ENCODE measurements at regions not wholly inside any gene's neighbourhood (a gene's known extent, or its start where the extent isn't known, plus 50 kb on each side); places are given as distances from the start of the nearest gene placed in this dataset.

DNA sequence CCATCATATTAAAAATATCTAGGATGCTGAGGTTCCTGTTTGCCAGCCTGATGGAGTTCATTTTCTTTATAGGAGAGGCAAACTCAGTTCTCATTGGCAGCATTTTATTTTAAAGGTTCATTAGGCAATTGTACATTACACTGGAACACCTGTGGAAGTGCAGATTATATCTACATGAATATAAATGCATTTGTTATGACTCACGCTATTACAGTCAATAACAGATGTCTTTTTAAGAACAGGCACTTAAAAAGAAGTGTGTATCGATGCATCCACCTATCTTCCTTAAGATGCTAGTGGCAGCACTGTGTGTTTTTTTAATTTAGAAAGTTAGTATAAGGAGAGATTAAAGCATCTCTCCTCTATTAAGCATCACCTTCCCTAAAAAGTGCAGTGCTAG lies 276.5 kb downstream of the PRDM2 start:
- no peak for DNase-seq

GRCh38 chr1:13981142-13981541 lies 281.2 kb downstream of the PRDM2 start:
- DNase-seq: no peak

- DNase-seq: no peak
Measured at GRCh38 chr1:13983393-13983792, 283.4 kb downstream of the PRDM2 start.

DNA sequence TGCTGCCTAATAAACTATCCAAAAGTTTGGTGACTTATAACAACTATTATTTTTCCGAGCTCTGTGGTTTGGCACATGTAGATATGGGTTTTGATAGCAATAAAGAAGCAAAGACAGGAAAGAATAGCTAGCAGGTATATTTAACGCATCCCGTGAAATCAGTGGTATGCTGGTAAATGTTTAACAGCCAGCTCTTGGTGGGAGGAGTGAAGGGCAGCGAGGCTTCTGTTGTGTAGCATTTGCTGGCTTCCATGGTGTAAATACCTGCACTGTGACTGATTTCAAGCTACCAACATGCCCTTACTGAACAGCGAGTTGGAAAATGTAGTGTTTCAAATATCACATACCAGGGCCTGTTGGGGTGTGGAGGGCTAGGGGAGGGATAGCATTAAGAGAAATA lies 291.0 kb downstream of the PRDM2 start:
- no peak for DNase-seq

- DNase-seq: no peak
Measured at GRCh38 chr1:13992489-13993285, 292.7 kb downstream of the PRDM2 start.

DNA sequence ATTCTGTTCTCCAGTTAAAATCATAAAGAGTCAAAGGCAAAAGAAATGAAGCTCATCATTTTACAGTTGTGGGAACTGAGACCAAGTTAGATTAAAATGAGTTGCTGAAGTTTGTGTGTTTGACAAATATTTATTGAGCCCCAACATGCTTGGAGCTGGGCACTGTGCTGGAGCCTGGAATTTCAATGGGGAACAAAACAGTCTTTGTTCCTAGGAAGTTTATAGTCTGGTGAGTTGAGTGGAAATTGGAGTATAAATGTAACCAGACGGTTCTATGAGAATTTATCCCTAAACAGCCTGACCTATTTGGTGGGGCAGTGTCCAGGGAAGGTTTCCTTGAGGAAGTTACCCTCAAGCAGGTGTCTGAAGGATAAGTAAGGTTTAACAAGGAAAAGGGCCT lies 294.4 kb downstream of the PRDM2 start:
- DNase-seq: no peak

DNA sequence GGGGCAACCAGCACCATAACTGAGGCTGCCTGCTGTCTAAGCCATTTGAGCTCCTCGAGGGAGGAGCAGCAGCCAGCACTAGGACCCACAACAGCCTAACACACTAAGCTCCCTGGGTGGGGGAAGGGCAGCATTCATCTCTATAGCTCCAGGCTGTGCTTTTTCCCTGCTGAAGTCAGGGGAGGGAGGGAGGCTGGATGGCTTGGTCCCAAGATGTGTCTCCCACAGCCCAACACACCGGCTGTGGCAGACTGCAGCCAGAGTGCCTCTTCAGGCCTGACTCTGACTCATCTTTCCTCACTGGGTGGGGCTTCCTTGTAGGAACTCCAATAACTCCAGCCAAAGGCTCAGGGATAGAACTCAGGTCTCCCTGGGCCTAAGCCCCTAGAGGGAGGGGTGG lies 296.3 kb downstream of the PRDM2 start:
- DNase-seq: no peak

DNA sequence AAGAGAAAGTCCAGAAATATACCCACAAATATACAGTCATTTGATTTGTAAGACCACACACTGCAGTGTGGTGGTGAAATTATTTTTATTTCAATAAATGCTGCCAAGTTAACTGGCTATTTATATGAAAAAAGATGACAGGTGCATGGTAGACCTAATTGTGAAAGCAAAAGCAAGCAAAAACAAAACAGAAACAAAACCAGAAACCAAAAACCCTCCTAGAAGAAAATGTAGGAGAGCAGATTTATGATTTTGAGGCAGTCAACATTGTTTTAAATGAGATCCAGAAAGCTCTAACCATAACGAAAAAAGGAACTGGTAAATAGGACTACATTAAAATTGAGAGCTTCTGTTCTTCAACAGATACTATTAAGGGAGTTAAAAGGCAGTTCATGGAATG lies 303.6 kb downstream of the PRDM2 start:
- DNase-seq: no peak

- DNase-seq: no peak
Measured at GRCh38 chr1:14009582-14009981, 309.6 kb downstream of the PRDM2 start.

DNA sequence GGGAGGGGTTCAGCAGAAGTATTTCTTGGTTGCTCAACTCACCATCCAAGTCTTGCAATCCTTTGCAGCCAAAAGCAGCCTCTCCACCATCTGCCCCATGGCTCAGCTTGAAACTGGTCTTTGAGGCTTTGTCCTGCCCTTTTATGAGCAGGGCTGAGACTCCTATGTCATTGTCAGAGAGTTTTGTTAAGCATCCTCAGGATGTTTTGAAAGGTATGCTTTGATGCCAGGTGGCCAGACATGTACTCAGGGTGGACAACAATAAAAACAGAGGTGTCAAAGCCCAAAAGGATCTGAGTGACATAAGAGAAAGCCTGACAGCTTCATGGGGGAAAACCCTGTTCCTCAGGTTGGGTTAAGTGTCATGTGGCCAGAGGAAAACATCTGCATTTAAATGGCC lies 310.5 kb downstream of the PRDM2 start:
- no peak for DNase-seq

GRCh38 chr1:14011132-14011531 lies 311.1 kb downstream of the PRDM2 start:
- no peak for DNase-seq

GRCh38 chr1:14011888-14012287 lies 311.9 kb downstream of the PRDM2 start:
- no peak for DNase-seq

DNA sequence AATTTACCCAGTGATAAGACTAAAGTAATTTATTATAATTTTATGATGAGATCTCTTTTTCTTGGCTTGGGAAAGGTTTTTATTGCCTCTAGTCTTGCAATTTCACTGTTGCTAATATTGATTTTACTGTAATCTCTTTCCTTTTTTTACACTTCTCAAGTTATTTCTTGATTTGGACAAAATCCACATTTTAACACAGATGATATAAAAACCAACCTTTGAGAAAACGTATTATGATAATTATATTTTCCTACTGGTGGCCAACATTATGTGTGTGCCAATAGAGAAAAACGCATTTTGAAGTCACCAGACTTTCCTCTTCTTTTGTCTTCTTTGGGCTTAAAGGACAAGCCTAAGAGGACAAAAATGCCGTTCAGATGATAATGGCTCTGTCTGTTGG lies 314.9 kb downstream of the PRDM2 start:
- no peak for DNase-seq

- no peak for DNase-seq
Measured at GRCh38 chr1:14015917-14016316, 315.9 kb downstream of the PRDM2 start.

DNA sequence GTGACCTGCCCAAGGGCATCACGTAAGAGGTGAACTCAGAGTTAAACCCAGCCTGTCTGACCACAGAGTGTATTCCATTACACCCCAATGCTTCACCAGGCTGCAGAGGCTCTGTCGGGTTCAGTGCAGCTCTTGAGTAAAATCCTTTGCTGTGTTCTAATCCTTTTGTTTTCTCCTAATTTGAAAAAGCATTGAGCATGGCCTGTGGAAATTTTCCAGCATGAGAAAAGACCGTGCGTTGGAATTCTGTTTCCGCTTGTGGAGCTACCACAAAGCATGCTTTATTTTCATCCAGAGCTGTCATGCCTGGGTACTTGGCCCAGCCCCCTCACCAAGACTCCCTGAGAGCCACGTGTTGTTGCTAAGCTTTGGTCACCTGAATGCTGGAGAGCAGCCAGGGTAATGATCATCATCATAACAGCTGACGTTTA lies 317.6 kb downstream of the PRDM2 start:
- DNase-seq: peak; percentile 23

- DNase-seq: no peak
Measured at GRCh38 chr1:14019461-14019860, 319.5 kb downstream of the PRDM2 start.

DNA sequence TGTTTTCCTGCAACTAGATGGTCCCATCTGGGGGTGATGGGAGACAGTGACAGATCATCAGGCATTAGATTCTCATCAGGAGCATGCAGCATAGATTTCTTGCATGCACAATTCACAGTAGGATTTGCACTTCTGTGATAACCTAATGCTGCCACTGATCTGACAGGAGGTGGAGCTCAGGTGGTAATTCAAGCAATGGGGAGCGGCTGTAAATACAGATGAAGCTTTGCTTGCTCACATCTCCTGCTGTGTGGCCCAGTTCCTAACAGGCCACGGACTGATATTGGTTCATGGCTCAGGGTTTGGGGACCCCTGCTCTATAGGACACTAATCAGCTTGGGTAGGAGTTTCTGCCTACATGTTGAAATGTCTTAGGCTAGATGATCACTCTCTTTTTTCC lies 320.0 kb downstream of the PRDM2 start:
- DNase-seq: no peak

DNA sequence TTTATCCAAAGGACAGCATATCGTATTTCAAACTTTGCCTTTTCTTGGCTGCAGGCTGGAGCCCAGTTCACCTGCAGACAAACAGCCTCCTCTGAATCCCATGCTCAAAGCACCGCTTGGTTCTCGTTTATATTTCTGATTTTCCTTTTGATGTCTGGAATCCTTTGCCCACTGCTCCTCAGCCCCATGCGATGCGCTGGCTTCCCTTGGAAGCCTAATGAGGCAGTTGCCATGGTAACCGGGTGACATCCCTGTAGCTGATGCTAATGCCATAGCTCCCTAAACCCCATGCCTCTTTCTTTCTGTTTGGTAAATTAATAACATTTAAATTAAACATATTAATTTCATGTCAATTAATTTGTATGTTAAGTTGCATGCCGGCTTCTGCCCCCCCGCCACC lies 327.1 kb downstream of the PRDM2 start:
- DNase-seq: peak; percentile 71

- DNase-seq: no peak
Measured at GRCh38 chr1:14031461-14031860, 331.5 kb downstream of the PRDM2 start.

DNA sequence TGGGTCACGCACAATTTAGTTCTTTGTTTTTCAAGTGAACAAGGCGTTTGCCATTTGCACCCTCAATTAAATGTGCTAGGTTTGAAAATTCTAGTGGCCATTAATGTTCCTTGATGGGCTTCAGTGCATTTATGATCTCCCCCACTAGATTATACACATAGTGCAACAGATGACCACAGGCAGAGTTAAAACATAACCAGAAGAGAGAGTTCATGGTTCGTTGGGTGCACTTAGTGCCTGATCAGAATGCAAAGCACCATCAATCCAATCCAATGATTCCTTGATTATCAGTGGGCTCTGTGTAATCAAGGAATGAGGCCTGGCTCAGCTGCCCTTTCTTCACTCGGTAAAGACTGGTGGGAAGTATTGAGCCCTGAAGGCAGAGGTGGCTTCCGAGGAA lies 334.5 kb downstream of the PRDM2 start:
- no peak for DNase-seq

DNA sequence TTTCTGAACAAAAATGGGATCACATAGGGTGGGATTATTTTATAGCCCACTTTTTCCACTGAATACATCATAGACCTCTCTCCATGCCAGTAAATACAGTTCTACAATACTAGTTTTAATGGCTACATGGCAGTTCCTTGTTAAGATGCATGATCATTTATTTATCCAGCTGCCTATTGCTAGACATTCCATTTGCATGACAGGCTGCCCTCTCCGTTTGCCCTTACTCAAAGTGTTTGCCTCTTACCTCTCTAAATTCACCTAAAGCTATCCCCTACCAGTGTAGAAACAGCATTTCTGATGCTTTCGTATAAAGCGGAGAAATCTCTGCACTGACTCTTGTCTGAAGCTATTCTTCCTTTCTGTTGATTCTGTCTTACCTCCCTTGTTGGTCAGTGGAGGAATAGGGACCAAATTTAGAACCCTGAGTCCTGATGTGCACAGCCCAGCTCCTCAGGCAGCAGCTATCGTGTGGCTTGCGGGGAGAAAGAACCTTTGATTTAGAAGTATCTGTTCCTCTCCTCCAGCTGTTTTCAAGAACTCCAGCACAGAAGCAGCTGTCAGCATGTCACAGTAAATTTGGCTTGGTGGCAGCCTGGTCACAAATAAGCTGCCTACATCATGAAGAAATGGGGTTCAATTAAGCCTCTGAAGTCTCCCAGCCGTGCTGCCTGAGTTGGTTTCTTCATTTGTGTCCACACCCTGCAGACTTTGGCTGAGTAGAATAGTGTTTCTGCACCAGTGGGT lies 337.3 kb downstream of the PRDM2 start:
- no peak for DNase-seq

DNA sequence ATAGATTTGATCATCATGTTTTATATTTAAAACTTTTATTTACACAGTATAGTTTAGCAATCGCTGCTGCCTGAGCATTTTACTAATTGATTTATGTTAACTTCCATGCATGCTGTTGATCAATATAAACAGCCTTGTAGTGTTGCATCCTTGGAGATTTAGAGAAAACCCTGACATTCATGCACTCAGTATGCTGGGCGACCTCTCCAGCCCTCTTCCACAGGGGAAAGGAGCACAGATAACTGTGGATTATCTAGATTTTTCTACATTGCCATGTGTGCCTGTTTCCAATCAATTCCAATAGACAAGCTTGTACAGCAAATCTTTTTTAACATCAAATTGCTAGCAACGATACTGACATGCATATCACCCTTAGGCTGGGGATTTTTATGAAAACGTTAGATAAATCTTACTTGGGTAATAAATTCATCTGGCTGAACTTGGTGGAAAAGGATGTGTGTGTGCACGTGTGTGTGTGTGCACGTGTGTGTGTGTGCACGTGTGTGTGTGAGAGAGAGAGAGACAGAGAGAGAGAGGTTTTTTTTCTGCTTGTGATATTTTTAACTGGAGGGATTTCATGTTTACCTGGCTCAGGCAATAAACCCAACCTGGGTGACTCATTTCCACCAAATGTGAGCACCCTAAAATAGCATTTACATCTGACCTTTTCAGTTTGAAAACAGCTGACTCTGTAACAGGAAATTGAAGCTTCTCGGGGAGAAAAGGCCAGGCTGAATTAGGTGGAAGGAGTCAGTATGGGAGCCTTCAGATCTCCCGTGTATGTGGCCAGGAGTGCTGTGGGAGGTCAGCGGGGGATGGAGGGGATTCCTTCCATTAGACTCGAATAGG lies 339.8 kb downstream of the PRDM2 start:
- DNase-seq: no peak

- DNase-seq: no peak
Measured at GRCh38 chr1:14049965-14050364, 350.0 kb downstream of the PRDM2 start.

Measured in COR-L47 (cell line).